ENCODE measurements at regions not wholly inside any gene's neighbourhood (a gene's known extent, or its start where the extent isn't known, plus 50 kb on each side); places are given as distances from the start of the nearest gene placed in this dataset.

GRCh38 chrX:10939424-10939823, 171.7 kb upstream of the HCCS start:
- Histone ChIP-seq H3K27me3 (replicated peaks in 1 of 4; ENCODE audit: control insufficient read depth in 3 of 4, extremely low read depth in 1 of 4, insufficient read depth in 3 of 4, low read length in 3 of 4) (no peaks in the 10 kb centered on the region), H3K23me2 (ENCODE audit: low read depth, low read length) (no peaks in the 10 kb centered on the region), H2BK20ac (ENCODE audit: low read length) (no peak overlapping the region), H2AFZ (ENCODE audit: low read length) (no peak overlapping the region), H4K20me1 (replicated peaks in 1 of 2; ENCODE audit: control insufficient read depth in 1 of 2, insufficient read depth in 2 of 2, low read length in 2 of 2) (no peaks in the 10 kb centered on the region), H3K79me1 (ENCODE audit: low read depth, low read length) (no peaks in the 10 kb centered on the region), H3K36me3 (ENCODE audit: control insufficient read depth in 2 of 4, insufficient read depth in 4 of 4, low read length in 3 of 4) (no peaks in the 10 kb centered on the region), H3K9ac (replicated peaks in 1 of 4; ENCODE audit: extremely low read depth in 1 of 4, low read depth in 3 of 4, low read length in 3 of 4) (no peak overlapping the region), H4K91ac (replicated peaks; ENCODE audit: insufficient read length, low read length) (no peak overlapping the region), H3K27ac (ENCODE audit: low read depth, low read length) (no peak overlapping the region), H2BK120ac (replicated peaks; ENCODE audit: low read depth, low read length) (no peak overlapping the region), H3K79me2 (ENCODE audit: control insufficient read depth in 1 of 2, insufficient read depth in 2 of 2, low read length in 2 of 2) (no peaks in the 10 kb centered on the region), H3K4me3 (ENCODE audit: extremely low read depth in 1 of 4, insufficient read depth in 2 of 4, low read depth in 3 of 4, low read length in 4 of 4) (no peak overlapping the region), H3K56ac (replicated peaks; ENCODE audit: insufficient read length, low read depth, low read length) (no peak overlapping the region), H3K4me2 (ENCODE audit: insufficient read depth in 1 of 2, low read depth in 2 of 2, low read length in 2 of 2) (no peak overlapping the region), H4K5ac (ENCODE audit: insufficient read length, low read depth, low read length) (no peak overlapping the region), H3K18ac (ENCODE audit: extremely low read depth, low read length) (no peak overlapping the region), H3K23ac (ENCODE audit: insufficient read length) (no peak overlapping the region), H2BK5ac (ENCODE audit: low read depth, low read length) (no peak overlapping the region), H4K8ac (ENCODE audit: extremely low read depth, insufficient read depth, low read length) (no peak overlapping the region), H3K4me1 (replicated peaks in 1 of 4; ENCODE audit: control insufficient read depth in 3 of 4, insufficient read depth in 4 of 4, low read length in 3 of 4) (no peaks in the 10 kb centered on the region), H2AK5ac (ENCODE audit: low read depth, low read length) (no peak overlapping the region), H2BK12ac (ENCODE audit: low read depth, low read length) (no peak overlapping the region), H3K9me3 (ENCODE audit: insufficient read depth in 2 of 2, low read depth in 1 of 2, low read length in 1 of 2) (no peaks in the 10 kb centered on the region), H2BK15ac (ENCODE audit: low read length) (no peak overlapping the region), H3K14ac (ENCODE audit: insufficient read length) (no peak overlapping the region), H3K4ac (replicated peaks; ENCODE audit: insufficient read length, low read depth, low read length) (no peak overlapping the region)
- no peak for DNase-seq (ENCODE audit: low read depth in 1 of 2, low spot score in 2 of 2)
- no peak for FAIRE-seq
- CTCF ChIA-PET (ENCODE audit: partially characterized antibody) = no interaction called here
- TF ChIP-seq TAF7 (optimal IDR thresholded peaks at IDR 0.05; ENCODE audit: borderline replicate concordance, low read depth, low read length) = no peak
- TF ChIP-seq MAFK (IDR thresholded peaks at IDR 0.05; ENCODE audit: low read depth, low read length) = no peak
- 93% methylated on average over 2 of the region's 2 CpGs; no CpG with 5 or more reads in 1 of the 2 experiments for WGBS, 2 experiments (ENCODE audit: extremely low coverage in 1 of 2, insufficient coverage in 1 of 2, insufficient read length in 1 of 2, insufficient replicate concordance in 2 of 2, low coverage in 1 of 2, low lambda C conversion rate in 2 of 2, missing lambda C conversion rate in 1 of 2)
- POLR2A ChIA-PET (ENCODE audit: partially characterized antibody) = no interaction called here
